H1 (cell line): ENCODE measurements at regions not wholly inside any gene's neighbourhood (a gene's known extent, or its start where the extent isn't known, plus 50 kb on each side); places are given as distances from the start of the nearest gene placed in this dataset.

Experiments
- EP300 ChIP-seq, 2 experiments: IDR thresholded peaks; 1 replicate in 1 of 2; 2 replicates in 1 of 2; pipeline ENCODE4 v1.6.1; 2011 to 2012; ENCODE audit warnings: low read depth in 2 of 2, low read length in 2 of 2, mild to moderate bottlenecking in 2 of 2, borderline replicate concordance in 1 of 2, inconsistent platforms in 1 of 2, moderate library complexity in 1 of 2
- POU5F1 ChIP-seq: IDR thresholded peaks from 2 replicates; pipeline ENCODE4 v1.6.1; 2011; ENCODE audit warnings: low read depth, mild to moderate bottlenecking, low read length, moderate library complexity

DNA sequence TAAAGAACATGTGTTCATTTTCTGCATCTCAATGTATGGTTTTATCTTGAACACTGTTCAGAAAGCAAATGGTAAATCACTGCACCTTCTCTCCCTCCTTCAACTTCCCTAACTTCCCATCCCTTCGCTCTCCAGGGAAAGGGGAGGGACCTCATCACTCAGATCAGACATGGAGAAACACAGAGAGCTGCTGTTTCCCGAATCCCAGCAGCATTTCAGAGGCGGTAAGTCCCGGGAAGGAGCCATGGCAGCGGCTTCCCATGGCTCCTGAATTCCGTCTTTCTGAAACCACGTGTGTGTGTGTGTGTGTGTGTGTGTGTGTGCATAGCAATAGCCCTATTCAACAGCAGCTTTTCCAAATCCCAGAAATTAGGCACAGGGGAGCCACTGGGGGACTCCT is 125.4 kb upstream of the TMCC3 start (continued):
- TF ChIP-seq POU5F1 (no peak), EP300 (IDR thresholded peaks at IDR 0.05; ENCODE audit: borderline replicate concordance in 1 of 2, low read depth in 2 of 2, low read length in 2 of 2) (no peak)
